ENCODE measurements at regions not wholly inside any gene's neighbourhood (a gene's known extent, or its start where the extent isn't known, plus 50 kb on each side); places are given as distances from the start of the nearest gene placed in this dataset.

DNA sequence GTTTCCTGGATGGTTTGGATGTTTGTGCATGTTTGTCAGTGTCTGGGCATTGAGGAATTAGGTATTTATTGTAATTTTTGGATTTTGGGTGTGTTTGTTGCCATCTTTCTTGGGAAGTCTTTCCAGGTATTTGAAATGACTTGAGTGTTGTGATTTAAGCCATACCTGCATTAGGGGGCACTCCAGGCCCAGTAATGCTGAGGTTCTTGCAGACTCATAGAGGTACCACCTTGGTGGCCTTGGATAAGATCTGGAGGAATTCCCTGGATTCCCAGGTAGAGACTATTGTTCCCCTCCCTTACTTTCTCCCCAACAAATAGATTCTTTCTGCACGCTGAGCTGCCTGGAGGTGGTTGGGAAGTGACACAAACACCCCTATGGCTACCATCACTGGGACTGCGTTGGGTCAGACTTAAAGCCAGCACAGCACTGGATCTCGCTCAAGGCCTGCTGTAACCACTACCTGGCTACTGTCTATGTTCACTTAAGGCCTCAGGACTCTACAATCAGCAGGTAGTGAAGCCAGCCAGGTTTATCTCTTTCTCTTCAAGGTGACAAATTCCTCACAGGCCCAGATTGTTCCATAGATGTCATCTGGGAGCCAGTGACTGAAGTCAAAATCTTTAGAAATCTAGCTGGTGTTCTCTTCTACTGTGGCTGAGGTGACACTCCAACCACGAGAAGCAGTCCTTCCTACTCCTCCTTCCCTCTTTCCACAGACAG, 643.6 kb downstream of the PDHA2 start:
- TF ChIP-seq, protein P1, sequence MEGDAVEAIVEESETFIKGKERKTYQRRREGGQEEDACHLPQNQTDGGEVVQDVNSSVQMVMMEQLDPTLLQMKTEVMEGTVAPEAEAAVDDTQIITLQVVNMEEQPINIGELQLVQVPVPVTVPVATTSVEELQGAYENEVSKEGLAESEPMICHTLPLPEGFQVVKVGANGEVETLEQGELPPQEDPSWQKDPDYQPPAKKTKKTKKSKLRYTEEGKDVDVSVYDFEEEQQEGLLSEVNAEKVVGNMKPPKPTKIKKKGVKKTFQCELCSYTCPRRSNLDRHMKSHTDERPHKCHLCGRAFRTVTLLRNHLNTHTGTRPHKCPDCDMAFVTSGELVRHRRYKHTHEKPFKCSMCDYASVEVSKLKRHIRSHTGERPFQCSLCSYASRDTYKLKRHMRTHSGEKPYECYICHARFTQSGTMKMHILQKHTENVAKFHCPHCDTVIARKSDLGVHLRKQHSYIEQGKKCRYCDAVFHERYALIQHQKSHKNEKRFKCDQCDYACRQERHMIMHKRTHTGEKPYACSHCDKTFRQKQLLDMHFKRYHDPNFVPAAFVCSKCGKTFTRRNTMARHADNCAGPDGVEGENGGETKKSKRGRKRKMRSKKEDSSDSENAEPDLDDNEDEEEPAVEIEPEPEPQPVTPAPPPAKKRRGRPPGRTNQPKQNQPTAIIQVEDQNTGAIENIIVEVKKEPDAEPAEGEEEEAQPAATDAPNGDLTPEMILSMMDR (IDR thresholded peaks at IDR 0.05), result no peak
- TF ChIP-seq POLR2A (IDR thresholded peaks at IDR 0.05), result no peak
- TF ChIP-seq POLR2AphosphoS5 (IDR thresholded peaks at IDR 0.05), result no peak

Data from transverse colon (tissue), 4 donors.